ENCODE measurements at regions not wholly inside any gene's neighbourhood (a gene's known extent, or its start where the extent isn't known, plus 50 kb on each side); places are given as distances from the start of the nearest gene placed in this dataset.

DNA sequence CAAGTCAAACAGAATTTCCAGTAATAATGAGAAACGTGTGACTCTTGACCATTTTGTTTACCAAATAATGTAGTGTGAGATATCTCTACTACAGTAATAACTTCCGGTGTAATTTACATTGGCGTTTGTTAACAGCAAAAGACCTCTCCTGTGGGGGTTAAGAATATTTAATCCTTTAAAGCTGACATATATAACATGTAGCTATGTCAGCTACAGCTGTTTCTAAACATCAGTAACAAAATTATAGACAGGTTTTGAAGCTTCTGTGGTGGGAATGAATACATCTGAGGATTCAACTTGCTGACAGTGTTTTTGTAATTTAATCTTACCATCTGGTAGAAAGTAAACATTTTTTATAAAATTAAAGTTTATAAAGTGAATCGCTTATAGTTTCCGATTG is 73.6 kb upstream of the TENM3 start:
- no peak overlapping the region for H3K27ac ChIP-seq (ENCODE audit: low read depth in 1 of 2, low read length in 2 of 2)
- no peaks in the 10 kb centered on the region for H3K27me3 ChIP-seq (ENCODE audit: control insufficient read depth in 2 of 2, insufficient read depth in 2 of 2, low read length in 2 of 2)
- no peaks in the 10 kb centered on the region for H3K9me3 ChIP-seq (replicated peaks in 1 of 2; ENCODE audit: control insufficient read depth in 1 of 2, insufficient read depth in 1 of 2, low read length in 2 of 2)
- Mint-ChIP-seq H3K27me3 (ENCODE audit: low read depth in 3 of 3) (no peaks in the 10 kb centered on the region), H3K36me3 (no peaks in the 10 kb centered on the region), H3K9me3 (no peaks in the 10 kb centered on the region), H3K4me1 (no peaks in the 10 kb centered on the region), H3K4me3 (no peak overlapping the region), H3K27ac (no peak overlapping the region)
- H3K4me2 ChIP-seq (replicated peaks; ENCODE audit: extremely low read depth, low read length, poor library complexity, severe bottlenecking), result no peak overlapping the region
- no peak overlapping the region for H3K4me3 ChIP-seq (replicated peaks in 1 of 3; ENCODE audit: low read depth in 2 of 3, low read length in 3 of 3)
- DNase-seq, result no peak
- TF ChIP-seq, protein P1, sequence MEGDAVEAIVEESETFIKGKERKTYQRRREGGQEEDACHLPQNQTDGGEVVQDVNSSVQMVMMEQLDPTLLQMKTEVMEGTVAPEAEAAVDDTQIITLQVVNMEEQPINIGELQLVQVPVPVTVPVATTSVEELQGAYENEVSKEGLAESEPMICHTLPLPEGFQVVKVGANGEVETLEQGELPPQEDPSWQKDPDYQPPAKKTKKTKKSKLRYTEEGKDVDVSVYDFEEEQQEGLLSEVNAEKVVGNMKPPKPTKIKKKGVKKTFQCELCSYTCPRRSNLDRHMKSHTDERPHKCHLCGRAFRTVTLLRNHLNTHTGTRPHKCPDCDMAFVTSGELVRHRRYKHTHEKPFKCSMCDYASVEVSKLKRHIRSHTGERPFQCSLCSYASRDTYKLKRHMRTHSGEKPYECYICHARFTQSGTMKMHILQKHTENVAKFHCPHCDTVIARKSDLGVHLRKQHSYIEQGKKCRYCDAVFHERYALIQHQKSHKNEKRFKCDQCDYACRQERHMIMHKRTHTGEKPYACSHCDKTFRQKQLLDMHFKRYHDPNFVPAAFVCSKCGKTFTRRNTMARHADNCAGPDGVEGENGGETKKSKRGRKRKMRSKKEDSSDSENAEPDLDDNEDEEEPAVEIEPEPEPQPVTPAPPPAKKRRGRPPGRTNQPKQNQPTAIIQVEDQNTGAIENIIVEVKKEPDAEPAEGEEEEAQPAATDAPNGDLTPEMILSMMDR (IDR thresholded peaks at IDR 0.05), result no peak
- intact Hi-C loops (cut with micrococcal nuclease), result no loop called here
- no peaks in the 10 kb centered on the region for H4K20me1 ChIP-seq (ENCODE audit: insufficient read depth, low read length)
- no peaks in the 10 kb centered on the region for H3K79me2 ChIP-seq (ENCODE audit: insufficient read depth, low read length)
- H2AFZ ChIP-seq (ENCODE audit: insufficient read depth, low read depth, low read length, poor library complexity, severe bottlenecking), result no peak overlapping the region
- H3K36me3 ChIP-seq (replicated peaks in 1 of 2; ENCODE audit: control insufficient read depth in 1 of 2, insufficient read depth in 2 of 2, low read length in 2 of 2), result no peaks in the 10 kb centered on the region
- H3K9ac ChIP-seq (ENCODE audit: insufficient read depth, low read length, poor library complexity, severe bottlenecking), result no peak overlapping the region
- no peaks in the 10 kb centered on the region for H3K4me1 ChIP-seq (ENCODE audit: control insufficient read depth in 1 of 2, insufficient read depth in 2 of 2, low read length in 2 of 2)
- WGBS (ENCODE audit: insufficient coverage), result no CpG with 5 or more reads among the region's 5 CpGs

DNA sequence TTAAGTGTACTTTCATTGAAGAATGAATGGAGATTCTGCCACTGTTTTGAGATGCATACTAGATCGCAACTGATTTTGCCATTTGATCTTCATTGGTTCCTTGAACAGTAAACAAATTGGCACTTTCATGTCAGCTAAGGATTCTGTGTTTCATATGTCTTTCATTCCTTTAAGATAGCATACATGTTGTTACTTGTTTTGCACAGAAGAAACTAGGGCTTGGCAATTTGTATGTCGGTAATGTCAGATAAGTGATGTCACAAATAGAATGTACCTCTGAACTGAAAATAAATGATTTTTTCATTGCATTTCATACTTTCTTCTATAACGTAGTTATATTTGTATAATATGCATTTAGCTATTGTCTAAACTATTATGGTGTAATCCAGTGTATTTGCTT is 73.2 kb upstream of the TENM3 start:
- Histone ChIP-seq H3K27ac (ENCODE audit: low read depth in 1 of 2, low read length in 2 of 2) (no peak overlapping the region), H4K20me1 (ENCODE audit: insufficient read depth, low read length) (no peaks in the 10 kb centered on the region), H3K79me2 (ENCODE audit: insufficient read depth, low read length) (no peaks in the 10 kb centered on the region), H3K27me3 (ENCODE audit: control insufficient read depth in 2 of 2, insufficient read depth in 2 of 2, low read length in 2 of 2) (no peaks in the 10 kb centered on the region), H2AFZ (ENCODE audit: insufficient read depth, low read depth, low read length, poor library complexity, severe bottlenecking) (no peak overlapping the region), H3K4me1 (ENCODE audit: control insufficient read depth in 1 of 2, insufficient read depth in 2 of 2, low read length in 2 of 2) (no peaks in the 10 kb centered on the region), H3K9me3 (replicated peaks in 1 of 2; ENCODE audit: control insufficient read depth in 1 of 2, insufficient read depth in 1 of 2, low read length in 2 of 2) (no peaks in the 10 kb centered on the region), H3K36me3 (replicated peaks in 1 of 2; ENCODE audit: control insufficient read depth in 1 of 2, insufficient read depth in 2 of 2, low read length in 2 of 2) (no peaks in the 10 kb centered on the region), H3K4me3 (replicated peaks in 1 of 3; ENCODE audit: low read depth in 2 of 3, low read length in 3 of 3) (no peak overlapping the region), H3K4me2 (replicated peaks; ENCODE audit: extremely low read depth, low read length, poor library complexity, severe bottlenecking) (no peak overlapping the region), H3K9ac (ENCODE audit: insufficient read depth, low read length, poor library complexity, severe bottlenecking) (no peak overlapping the region)
- Mint-ChIP-seq H3K9me3 (no peaks in the 10 kb centered on the region), H3K27me3 (ENCODE audit: low read depth in 3 of 3) (no peaks in the 10 kb centered on the region), H3K4me3 (no peak overlapping the region), H3K36me3 (no peaks in the 10 kb centered on the region), H3K27ac (no peak overlapping the region), H3K4me1 (no peaks in the 10 kb centered on the region)
- TF ChIP-seq, protein P1 (IDR thresholded peaks at IDR 0.05), result no peak
- no peak for DNase-seq
- intact Hi-C loops (cut with micrococcal nuclease), result no loop called here
- WGBS (ENCODE audit: insufficient coverage), result no CpG with 5 or more reads among the region's 3 CpGs

Measured in CD14-positive monocyte (primary cell).